Activated naive CD4-positive, alpha-beta T cell treated with anti-CD3 and anti-CD28 coated beads, Interleukin-2, amount 50 U/mL, for 24 hours (primary cell): ENCODE measurements at regions not wholly inside any gene's neighbourhood (a gene's known extent, or its start where the extent isn't known, plus 50 kb on each side); places are given as distances from the start of the nearest gene placed in this dataset.
"Not testable (repeated sequence)": the region's sequence is repeated elsewhere in the genome, so short reads cannot be mapped to it uniquely, and the experiment has no call there.

ENCODE experiments used
- H3K27ac Mint-ChIP-seq: one replicate; pipeline ENCODE4 v1.8.0; 2021; ENCODE audit warnings: mild to moderate bottlenecking, mixed read lengths
- H3K27me3 Mint-ChIP-seq: one replicate; pipeline ENCODE4 v1.8.0; 2021; ENCODE audit warnings: mixed read lengths
- H3K36me3 Mint-ChIP-seq: one replicate; pipeline ENCODE4 v1.8.0; 2021; ENCODE audit warnings: mixed read lengths
- H3K4me1 Mint-ChIP-seq: one replicate; pipeline ENCODE4 v1.8.0; 2021; ENCODE audit warnings: mixed read lengths
- H3K4me3 Mint-ChIP-seq: one replicate; pipeline ENCODE4 v1.8.0; 2021; ENCODE audit warnings: mild to moderate bottlenecking, mixed read lengths
- H3K9me3 Mint-ChIP-seq: one replicate; pipeline ENCODE4 v1.8.0; 2021; ENCODE audit warnings: mixed read lengths

DNA sequence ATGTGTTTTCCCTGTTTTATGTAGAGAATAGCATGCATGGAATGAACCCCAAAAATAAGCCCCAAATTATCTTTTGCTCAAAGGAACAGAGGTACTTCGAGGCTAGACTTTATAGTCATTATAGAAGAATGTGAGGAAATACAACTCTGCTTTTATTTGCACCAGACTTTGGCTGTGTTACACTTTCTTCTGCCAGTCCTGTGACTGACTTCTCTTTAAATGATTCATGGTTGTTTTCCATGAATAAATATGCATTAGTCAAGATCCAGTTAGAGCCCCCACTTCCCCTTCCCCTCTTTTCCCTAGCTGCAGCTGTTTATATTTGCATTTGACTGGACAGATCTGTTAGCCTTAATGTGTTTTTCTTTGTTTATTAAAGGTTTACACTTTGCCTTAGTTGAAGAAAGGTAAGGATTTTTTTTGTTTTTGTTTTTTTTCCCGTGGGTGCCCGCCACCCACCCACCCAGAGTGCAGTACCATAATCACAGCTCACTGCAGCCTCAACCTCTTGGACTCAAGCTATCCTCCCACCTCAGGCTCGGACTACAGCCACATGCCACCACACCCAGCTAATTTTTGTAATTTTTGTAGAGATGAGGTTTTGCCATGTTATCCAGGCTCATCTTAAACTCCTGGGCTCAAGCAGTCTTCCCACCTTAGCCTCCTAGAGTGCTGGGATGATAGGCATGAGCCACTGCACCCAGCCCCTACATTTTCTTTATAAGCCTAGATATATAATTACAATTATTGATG lies 152.6 kb downstream of the CYB561 start:
- H3K4me3 Mint-ChIP-seq, result no peak overlapping the region
- H3K27ac Mint-ChIP-seq, result no peak overlapping the region
- no peaks in the 10 kb centered on the region for H3K27me3 Mint-ChIP-seq
- H3K36me3 Mint-ChIP-seq, result peaks cover 27% of the 10 kb centered on the region
- peaks cover 19% of the 10 kb centered on the region for H3K9me3 Mint-ChIP-seq
- peaks cover 8% of the 10 kb centered on the region for H3K4me1 Mint-ChIP-seq

DNA sequence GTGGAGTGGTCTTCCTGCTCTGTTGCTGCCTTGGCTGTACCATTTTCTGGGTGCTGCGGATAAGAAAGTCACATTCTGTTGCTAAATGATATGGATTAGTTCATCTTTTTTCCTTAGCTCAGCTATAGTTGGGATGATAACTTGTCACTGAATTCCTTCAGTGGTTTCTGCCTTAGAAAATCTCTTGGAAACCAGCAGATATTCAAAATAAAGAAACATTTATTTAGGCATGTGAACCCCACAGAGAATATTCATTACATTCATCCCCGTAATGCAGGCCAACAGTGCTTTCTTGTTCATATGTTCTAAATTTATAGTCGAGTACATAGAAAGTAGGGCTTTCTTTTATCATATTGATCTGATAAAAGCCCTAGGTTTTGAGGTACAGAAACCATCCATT lies 151.3 kb downstream of the CYB561 start:
- Mint-ChIP-seq H3K4me3 (no peak overlapping the region), H3K4me1 (peaks cover 8% of the 10 kb centered on the region), H3K27ac (no peak overlapping the region), H3K27me3 (no peaks in the 10 kb centered on the region), H3K9me3 (peaks cover 24% of the 10 kb centered on the region), H3K36me3 (peaks cover 30% of the 10 kb centered on the region)

DNA sequence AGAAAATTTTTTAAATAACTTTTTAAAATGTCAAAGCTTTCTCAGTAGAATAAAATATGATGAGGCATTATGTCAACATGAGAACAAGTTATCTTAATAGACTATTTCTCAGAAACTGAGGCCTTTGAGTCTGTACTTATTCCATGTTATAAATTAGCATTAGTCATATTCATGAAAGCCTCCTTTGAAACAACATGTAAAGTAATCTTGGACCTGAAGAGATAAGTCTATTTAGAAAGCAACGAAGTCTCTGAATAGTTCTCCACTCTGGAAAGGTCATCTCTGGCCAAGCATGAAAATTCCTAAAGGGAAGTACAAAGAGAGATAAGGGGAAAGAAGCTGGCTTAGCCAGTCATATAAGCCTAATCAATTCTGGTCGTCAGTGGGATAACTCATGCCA lies 150.8 kb downstream of the CYB561 start:
- Mint-ChIP-seq H3K27ac (no peak overlapping the region), H3K9me3 (peaks cover 24% of the 10 kb centered on the region), H3K36me3 (peaks cover 30% of the 10 kb centered on the region), H3K4me3 (no peak overlapping the region), H3K27me3 (no peaks in the 10 kb centered on the region), H3K4me1 (peaks cover 8% of the 10 kb centered on the region)

GRCh38 chr17:63295839-63296590 lies 150.1 kb downstream of the CYB561 start:
- Mint-ChIP-seq H3K4me3 (no peak overlapping the region), H3K4me1 (peaks cover 8% of the 10 kb centered on the region), H3K36me3 (peaks cover 34% of the 10 kb centered on the region), H3K27me3 (no peaks in the 10 kb centered on the region), H3K9me3 (peaks cover 24% of the 10 kb centered on the region), H3K27ac (no peak overlapping the region)

GRCh38 chr17:63298916-63299315 lies 147.2 kb downstream of the CYB561 start:
- Mint-ChIP-seq H3K36me3 (peaks cover 39% of the 10 kb centered on the region), H3K9me3 (peaks cover 24% of the 10 kb centered on the region), H3K27ac (peak overlapping the region; percentile 26)
- H3K4me1 Mint-ChIP-seq, H3K27me3 Mint-ChIP-seq, H3K4me3 Mint-ChIP-seq: not testable (repeated sequence)

- H3K9me3 Mint-ChIP-seq, result peaks cover 4% of the 10 kb centered on the region
These were observed 141.3 kb downstream of the CYB561 start for GRCh38 chr17:63304704-63305261.

DNA sequence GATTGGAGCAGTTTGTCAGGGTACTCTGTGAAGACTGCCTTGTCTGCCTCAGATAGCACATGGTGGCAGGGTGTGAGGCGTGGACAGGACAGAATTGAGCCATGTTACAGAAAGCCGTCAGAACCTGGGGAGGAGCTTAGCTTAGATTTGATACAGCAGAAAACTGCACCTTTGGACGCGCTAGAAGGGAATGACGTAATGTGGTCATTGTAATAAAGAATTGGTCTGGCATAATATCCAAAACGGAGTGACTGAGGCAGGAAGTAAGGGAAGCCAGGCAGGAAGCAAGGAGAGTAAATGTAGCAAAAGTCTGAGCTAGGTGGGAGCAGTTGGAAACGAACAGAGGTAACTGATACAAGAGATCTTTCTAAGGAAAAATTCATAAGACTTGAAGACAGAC lies 140.2 kb downstream of the CYB561 start:
- H3K4me3 Mint-ChIP-seq, result no peak overlapping the region
- peaks cover 13% of the 10 kb centered on the region for H3K36me3 Mint-ChIP-seq
- H3K4me1 Mint-ChIP-seq, result no peaks in the 10 kb centered on the region
- H3K27me3 Mint-ChIP-seq, result no peaks in the 10 kb centered on the region
- H3K27ac Mint-ChIP-seq, result no peak overlapping the region
- peaks cover 4% of the 10 kb centered on the region for H3K9me3 Mint-ChIP-seq

More at GRCh38 chr17:63304704-63305261, 141.3 kb downstream of the CYB561 start:
- Mint-ChIP-seq H3K4me3 (no peak overlapping the region), H3K27me3 (no peaks in the 10 kb centered on the region), H3K36me3 (peaks cover 17% of the 10 kb centered on the region), H3K27ac (no peak overlapping the region), H3K4me1 (no peaks in the 10 kb centered on the region)

DNA sequence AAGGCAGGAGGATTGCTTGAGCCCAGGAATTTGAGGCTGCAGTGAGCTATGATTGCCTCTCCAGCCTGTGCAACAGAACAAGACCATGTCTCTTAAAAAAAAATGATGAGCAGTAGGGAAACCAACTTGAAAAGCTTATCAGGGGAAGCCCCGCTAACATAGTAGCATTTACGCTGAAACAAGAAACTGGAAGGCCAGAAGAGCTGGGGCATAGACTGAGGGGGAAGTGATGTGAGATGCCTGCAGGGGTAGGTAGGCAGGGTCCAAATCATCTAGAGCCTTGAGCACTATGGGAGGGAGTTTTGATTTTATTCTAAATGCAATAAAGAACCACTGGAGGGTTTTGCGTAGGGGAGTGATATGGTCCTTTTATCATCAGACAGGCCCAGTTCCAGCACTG lies 139.3 kb downstream of the CYB561 start:
- Mint-ChIP-seq H3K9me3 (peaks cover 4% of the 10 kb centered on the region), H3K27ac (no peak overlapping the region), H3K4me1 (no peaks in the 10 kb centered on the region), H3K36me3 (peaks cover 10% of the 10 kb centered on the region), H3K4me3 (no peak overlapping the region), H3K27me3 (no peaks in the 10 kb centered on the region)

DNA sequence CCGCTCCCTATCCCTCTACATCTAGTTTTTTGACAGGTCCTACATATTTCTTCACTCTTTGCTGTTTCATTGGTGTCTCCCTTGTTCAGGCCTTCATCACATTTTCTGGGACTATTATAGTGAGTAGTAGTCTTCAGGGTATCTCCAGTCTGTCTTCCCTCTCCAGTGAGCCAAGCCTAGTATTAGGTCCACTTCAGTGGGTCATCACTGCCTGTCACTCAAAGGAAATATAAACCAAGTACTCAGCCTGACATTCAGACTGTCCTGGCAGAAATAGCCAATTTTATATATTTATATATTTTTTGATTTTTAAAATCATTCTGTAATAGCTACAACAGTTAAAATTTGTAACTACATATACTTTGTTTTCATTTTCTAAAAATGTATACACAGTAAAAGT lies 137.8 kb downstream of the CYB561 start:
- peaks cover 4% of the 10 kb centered on the region for H3K9me3 Mint-ChIP-seq
- no peak overlapping the region for H3K4me3 Mint-ChIP-seq
- H3K4me1 Mint-ChIP-seq, result no peaks in the 10 kb centered on the region
- no peaks in the 10 kb centered on the region for H3K27me3 Mint-ChIP-seq
- peaks cover 3% of the 10 kb centered on the region for H3K36me3 Mint-ChIP-seq
- no peak overlapping the region for H3K27ac Mint-ChIP-seq

DNA sequence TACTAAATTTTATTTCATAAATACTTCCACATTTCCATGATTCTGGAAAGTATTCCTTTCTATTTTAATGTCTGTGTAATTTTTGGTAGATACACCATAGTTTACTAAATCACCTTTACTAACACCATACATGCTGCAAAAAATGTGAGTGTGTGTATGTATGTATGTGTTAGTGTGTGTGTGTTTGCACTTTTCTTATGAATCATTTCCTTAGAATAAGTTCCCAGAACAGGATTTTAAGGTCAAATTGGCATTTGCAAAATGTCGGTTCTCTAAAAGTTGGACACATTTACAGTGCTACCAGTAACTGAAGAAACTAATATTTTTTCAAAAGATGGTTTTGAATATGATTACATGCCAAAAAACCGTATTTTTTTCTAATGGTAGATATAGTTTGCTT lies 137.1 kb downstream of the CYB561 start:
- no peak overlapping the region for H3K4me3 Mint-ChIP-seq

GRCh38 chr17:63311416-63311937 lies 134.6 kb downstream of the CYB561 start:
- Mint-ChIP-seq H3K27me3 (no peaks in the 10 kb centered on the region), H3K9me3 (no peaks in the 10 kb centered on the region), H3K36me3 (peaks cover 12% of the 10 kb centered on the region), H3K4me3 (no peak overlapping the region), H3K4me1 (no peaks in the 10 kb centered on the region), H3K27ac (no peak overlapping the region)

More for the DNA sequence above, 137.1 kb downstream of the CYB561 start:
- no peaks in the 10 kb centered on the region for H3K27me3 Mint-ChIP-seq
- no peaks in the 10 kb centered on the region for H3K4me1 Mint-ChIP-seq
- peaks cover 3% of the 10 kb centered on the region for H3K36me3 Mint-ChIP-seq
- H3K27ac Mint-ChIP-seq, result no peak overlapping the region
- peaks cover 4% of the 10 kb centered on the region for H3K9me3 Mint-ChIP-seq

GRCh38 chr17:63314761-63315160 lies 131.3 kb downstream of the CYB561 start:
- Mint-ChIP-seq H3K9me3 (no peaks in the 10 kb centered on the region), H3K27me3 (no peaks in the 10 kb centered on the region), H3K36me3 (peaks cover 21% of the 10 kb centered on the region), H3K4me1 (no peaks in the 10 kb centered on the region), H3K4me3 (no peak overlapping the region), H3K27ac (no peak overlapping the region)

DNA sequence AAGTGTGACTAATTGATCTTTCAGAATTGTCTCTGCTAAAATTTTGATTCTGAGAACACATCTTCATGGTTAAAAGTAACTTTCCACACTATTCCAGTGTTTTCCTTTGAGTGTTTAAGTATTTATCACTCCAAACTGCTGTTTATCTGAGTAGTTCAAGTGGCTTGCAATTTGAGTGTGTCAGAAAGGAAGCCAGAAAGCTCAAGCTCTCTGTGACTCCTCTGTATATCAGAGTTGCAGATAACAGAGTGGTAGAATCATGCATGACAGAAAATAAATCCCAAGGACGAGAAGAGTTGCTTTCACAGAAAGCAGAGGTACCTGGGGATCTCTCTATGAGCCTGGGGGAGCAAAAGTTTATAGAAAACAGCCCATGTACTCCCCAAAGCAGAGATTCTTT lies 130.0 kb downstream of the CYB561 start:
- H3K36me3 Mint-ChIP-seq, result peaks cover 27% of the 10 kb centered on the region
- no peaks in the 10 kb centered on the region for H3K27me3 Mint-ChIP-seq
- H3K9me3 Mint-ChIP-seq, result no peaks in the 10 kb centered on the region
- H3K4me1 Mint-ChIP-seq, result no peaks in the 10 kb centered on the region
- H3K4me3 Mint-ChIP-seq, result no peak overlapping the region
- no peak overlapping the region for H3K27ac Mint-ChIP-seq

DNA sequence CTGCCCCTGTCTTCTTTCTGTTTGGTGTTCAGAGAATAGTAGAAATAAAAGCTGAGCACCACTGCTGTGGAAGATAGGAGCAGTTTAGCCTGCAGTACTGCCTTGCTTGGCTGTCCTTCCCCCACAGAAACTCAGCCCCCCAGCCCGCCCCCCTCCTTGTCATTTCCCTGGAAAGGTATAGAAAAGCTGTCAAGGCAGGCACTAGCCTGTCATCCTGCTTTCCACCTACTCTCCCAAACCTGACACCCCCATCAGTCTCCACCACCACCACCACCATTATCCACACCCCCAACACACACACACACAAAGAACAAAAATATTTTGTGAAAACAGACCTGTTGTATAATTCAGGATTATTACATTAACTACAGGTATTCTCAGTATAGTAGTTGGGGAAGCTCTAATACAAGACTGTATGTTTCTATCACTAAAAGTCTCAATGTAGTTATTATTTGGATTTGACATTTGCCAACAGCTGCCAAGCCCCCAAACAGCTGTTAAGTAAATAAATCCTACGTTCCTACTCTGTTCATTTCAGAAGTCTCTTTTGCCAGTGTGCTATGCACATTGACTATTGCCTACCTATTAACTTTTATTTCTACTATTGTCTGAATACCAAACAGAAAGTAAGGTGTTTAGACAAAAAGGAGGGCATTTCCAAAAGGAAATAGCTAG lies 128.8 kb downstream of the CYB561 start:
- no peaks in the 10 kb centered on the region for H3K27me3 Mint-ChIP-seq
- no peak overlapping the region for H3K4me3 Mint-ChIP-seq
- H3K9me3 Mint-ChIP-seq, result no peaks in the 10 kb centered on the region
- no peak overlapping the region for H3K27ac Mint-ChIP-seq
- H3K36me3 Mint-ChIP-seq, result peaks cover 35% of the 10 kb centered on the region
- no peaks in the 10 kb centered on the region for H3K4me1 Mint-ChIP-seq

GRCh38 chr17:63325808-63326207 lies 120.3 kb downstream of the CYB561 start:
- H3K4me3 Mint-ChIP-seq, result no peak overlapping the region
- H3K27me3 Mint-ChIP-seq, result no peaks in the 10 kb centered on the region
- no peak overlapping the region for H3K27ac Mint-ChIP-seq
- no peaks in the 10 kb centered on the region for H3K4me1 Mint-ChIP-seq
- H3K36me3 Mint-ChIP-seq, result peaks cover 21% of the 10 kb centered on the region
- no peaks in the 10 kb centered on the region for H3K9me3 Mint-ChIP-seq
